ENCODE measurements at regions not wholly inside any gene's neighbourhood (a gene's known extent, or its start where the extent isn't known, plus 50 kb on each side); places are given as distances from the start of the nearest gene placed in this dataset.

DNA sequence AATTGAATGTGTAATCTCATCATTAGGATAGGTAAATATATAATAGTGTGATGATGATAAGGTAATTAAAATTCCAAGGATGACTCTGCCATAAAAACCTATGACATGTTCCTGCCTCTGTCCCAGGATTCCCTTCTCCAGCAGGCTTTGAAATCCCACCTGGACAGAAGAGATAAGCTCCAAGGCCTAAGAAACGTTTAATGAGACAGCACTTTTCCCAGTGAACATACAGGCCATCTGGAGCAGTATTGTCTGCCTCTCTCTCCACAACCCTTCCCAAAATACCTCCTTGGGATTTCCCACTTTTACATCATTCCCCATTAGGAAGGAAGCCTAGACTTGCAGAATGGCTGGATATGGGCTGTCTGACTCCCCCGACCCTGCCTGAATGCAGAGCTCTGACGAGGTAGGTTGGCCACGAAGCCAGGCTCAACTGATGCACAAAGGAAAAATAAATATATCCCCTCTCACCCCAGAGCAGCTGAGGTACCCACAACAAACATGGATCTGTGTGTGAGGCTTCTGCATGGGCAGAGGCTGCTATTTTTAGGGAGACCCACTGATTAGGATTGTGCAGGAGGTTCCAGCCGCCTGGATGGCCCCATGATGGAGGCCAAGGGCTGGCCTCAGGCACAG lies 71.0 kb downstream of the TMPRSS5 start (continued):
- TF ChIP-seq ZNF76 (CRISPR knock-in tag; IDR thresholded peaks at IDR 0.05; ENCODE audit: borderline replicate concordance) (no peak), NCOA4 (IDR thresholded peaks at IDR 0.05; ENCODE audit: partially characterized antibody) (no peak), MEF2D (tag; conservative IDR thresholded peaks at IDR 0.05; ENCODE audit: low read depth) (peak; percentile 68), CTBP1 (IDR thresholded peaks at IDR 0.05; ENCODE audit: borderline replicate concordance) (peak; percentile 73), ZNF311 (CRISPR knock-in tag; IDR thresholded peaks at IDR 0.05) (no peak), TAF7 (tag; IDR thresholded peaks at IDR 0.05) (no peak), ZNF507 (tag; conservative IDR thresholded peaks at IDR 0.05) (no peak), ZNF217 (CRISPR knock-in tag; IDR thresholded peaks at IDR 0.05) (no peak), CHD1 (IDR thresholded peaks at IDR 0.05; ENCODE audit: low read length) (no peak), HCFC1 (IDR thresholded peaks at IDR 0.05; ENCODE audit: low read depth, low read length) (no peak), NCOR1 (IDR thresholded peaks at IDR 0.05) (peak; percentile 83), MAFK (IDR thresholded peaks at IDR 0.05; ENCODE audit: low read length) (peak; percentile 68; the same call in 1 of the 2 replicates), MAZ (CRISPR knock-in tag; conservative IDR thresholded peaks at IDR 0.05 in 1 of 2, IDR thresholded peaks at IDR 0.05 in 1 of 2) (no peak)
- TF ChIP-seq, protein P1, sequence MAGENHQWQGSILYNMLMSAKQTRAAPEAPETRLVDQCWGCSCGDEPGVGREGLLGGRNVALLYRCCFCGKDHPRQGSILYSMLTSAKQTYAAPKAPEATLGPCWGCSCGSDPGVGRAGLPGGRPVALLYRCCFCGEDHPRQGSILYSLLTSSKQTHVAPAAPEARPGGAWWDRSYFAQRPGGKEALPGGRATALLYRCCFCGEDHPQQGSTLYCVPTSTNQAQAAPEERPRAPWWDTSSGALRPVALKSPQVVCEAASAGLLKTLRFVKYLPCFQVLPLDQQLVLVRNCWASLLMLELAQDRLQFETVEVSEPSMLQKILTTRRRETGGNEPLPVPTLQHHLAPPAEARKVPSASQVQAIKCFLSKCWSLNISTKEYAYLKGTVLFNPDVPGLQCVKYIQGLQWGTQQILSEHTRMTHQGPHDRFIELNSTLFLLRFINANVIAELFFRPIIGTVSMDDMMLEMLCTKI (IDR thresholded peaks at IDR 0.05; ENCODE audit: partially characterized antibody) = no peak
- TF ChIP-seq, protein P2, sequence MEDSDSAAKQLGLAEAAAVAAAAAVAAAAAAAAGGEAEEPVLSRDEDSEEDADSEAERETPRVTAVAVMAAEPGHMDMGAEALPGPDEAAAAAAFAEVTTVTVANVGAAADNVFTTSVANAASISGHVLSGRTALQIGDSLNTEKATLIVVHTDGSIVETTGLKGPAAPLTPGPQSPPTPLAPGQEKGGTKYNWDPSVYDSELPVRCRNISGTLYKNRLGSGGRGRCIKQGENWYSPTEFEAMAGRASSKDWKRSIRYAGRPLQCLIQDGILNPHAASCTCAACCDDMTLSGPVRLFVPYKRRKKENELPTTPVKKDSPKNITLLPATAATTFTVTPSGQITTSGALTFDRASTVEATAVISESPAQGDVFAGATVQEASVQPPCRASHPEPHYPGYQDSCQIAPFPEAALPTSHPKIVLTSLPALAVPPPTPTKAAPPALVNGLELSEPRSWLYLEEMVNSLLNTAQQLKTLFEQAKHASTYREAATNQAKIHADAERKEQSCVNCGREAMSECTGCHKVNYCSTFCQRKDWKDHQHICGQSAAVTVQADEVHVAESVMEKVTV (CRISPR knock-in tag; IDR thresholded peaks at IDR 0.05) = no peak
- TF ChIP-seq, protein P3, sequence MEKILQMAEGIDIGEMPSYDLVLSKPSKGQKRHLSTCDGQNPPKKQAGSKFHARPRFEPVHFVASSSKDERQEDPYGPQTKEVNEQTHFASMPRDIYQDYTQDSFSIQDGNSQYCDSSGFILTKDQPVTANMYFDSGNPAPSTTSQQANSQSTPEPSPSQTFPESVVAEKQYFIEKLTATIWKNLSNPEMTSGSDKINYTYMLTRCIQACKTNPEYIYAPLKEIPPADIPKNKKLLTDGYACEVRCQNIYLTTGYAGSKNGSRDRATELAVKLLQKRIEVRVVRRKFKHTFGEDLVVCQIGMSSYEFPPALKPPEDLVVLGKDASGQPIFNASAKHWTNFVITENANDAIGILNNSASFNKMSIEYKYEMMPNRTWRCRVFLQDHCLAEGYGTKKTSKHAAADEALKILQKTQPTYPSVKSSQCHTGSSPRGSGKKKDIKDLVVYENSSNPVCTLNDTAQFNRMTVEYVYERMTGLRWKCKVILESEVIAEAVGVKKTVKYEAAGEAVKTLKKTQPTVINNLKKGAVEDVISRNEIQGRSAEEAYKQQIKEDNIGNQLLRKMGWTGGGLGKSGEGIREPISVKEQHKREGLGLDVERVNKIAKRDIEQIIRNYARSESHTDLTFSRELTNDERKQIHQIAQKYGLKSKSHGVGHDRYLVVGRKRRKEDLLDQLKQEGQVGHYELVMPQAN (IDR thresholded peaks at IDR 0.05; ENCODE audit: borderline replicate concordance) = no peak
- TF ChIP-seq, protein P4, sequence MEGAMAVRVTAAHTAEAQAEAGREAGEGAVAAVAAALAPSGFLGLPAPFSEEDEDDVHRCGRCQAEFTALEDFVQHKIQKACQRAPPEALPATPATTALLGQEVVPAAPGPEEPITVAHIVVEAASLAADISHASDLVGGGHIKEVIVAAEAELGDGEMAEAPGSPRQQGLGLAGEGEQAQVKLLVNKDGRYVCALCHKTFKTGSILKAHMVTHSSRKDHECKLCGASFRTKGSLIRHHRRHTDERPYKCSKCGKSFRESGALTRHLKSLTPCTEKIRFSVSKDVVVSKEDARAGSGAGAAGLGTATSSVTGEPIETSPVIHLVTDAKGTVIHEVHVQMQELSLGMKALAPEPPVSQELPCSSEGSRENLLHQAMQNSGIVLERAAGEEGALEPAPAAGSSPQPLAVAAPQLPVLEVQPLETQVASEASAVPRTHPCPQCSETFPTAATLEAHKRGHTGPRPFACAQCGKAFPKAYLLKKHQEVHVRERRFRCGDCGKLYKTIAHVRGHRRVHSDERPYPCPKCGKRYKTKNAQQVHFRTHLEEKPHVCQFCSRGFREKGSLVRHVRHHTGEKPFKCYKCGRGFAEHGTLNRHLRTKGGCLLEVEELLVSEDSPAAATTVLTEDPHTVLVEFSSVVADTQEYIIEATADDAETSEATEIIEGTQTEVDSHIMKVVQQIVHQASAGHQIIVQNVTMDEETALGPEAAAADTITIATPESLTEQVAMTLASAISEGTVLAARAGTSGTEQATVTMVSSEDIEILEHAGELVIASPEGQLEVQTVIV (CRISPR knock-in tag; IDR thresholded peaks at IDR 0.05; ENCODE audit: borderline replicate concordance) = no peak

Data from K562 (cell line).